ENCODE measurements at regions not wholly inside any gene's neighbourhood (a gene's known extent, or its start where the extent isn't known, plus 50 kb on each side); places are given as distances from the start of the nearest gene placed in this dataset.

GRCh38 chr1:60145771-60146170 lies 72.2 kb upstream of the C1orf87 start:
- 81% methylated on average over 1 of the region's 1 CpG for WGBS

More at GRCh38 chr1:60145771-60146170, 72.2 kb upstream of the C1orf87 start:
- TF ChIP-seq HNF4G (IDR thresholded peaks at IDR 0.05) (no peak), FOXA1 (IDR thresholded peaks at IDR 0.05) (no peak), TAF1 (conservative IDR thresholded peaks at IDR 0.05) (no peak), NR2F2 (IDR thresholded peaks at IDR 0.05) (no peak), RAD21 (IDR thresholded peaks at IDR 0.05) (no peak), REST (IDR thresholded peaks at IDR 0.05) (no peak), GABPA (IDR thresholded peaks at IDR 0.05 in 1 of 2, conservative IDR thresholded peaks at IDR 0.05 in 1 of 2) (no peak), SP1 (IDR thresholded peaks at IDR 0.05) (no peak), HNF4A (conservative IDR thresholded peaks at IDR 0.05) (no peak), YY1 (IDR thresholded peaks at IDR 0.05) (no peak), RXRA (IDR thresholded peaks at IDR 0.05) (no peak), EGR1 (IDR thresholded peaks at IDR 0.05; ENCODE audit: low read depth in 2 of 2) (no peak), ATF3 (IDR thresholded peaks at IDR 0.05) (no peak), JUND (IDR thresholded peaks at IDR 0.05) (no peak), FOXA2 (IDR thresholded peaks at IDR 0.05) (no peak), ZBTB33 (IDR thresholded peaks at IDR 0.05) (no peak)
- TF ChIP-seq, protein P1, sequence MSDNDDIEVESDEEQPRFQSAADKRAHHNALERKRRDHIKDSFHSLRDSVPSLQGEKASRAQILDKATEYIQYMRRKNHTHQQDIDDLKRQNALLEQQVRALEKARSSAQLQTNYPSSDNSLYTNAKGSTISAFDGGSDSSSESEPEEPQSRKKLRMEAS (IDR thresholded peaks at IDR 0.05): no peak
- TF ChIP-seq, protein P2, sequence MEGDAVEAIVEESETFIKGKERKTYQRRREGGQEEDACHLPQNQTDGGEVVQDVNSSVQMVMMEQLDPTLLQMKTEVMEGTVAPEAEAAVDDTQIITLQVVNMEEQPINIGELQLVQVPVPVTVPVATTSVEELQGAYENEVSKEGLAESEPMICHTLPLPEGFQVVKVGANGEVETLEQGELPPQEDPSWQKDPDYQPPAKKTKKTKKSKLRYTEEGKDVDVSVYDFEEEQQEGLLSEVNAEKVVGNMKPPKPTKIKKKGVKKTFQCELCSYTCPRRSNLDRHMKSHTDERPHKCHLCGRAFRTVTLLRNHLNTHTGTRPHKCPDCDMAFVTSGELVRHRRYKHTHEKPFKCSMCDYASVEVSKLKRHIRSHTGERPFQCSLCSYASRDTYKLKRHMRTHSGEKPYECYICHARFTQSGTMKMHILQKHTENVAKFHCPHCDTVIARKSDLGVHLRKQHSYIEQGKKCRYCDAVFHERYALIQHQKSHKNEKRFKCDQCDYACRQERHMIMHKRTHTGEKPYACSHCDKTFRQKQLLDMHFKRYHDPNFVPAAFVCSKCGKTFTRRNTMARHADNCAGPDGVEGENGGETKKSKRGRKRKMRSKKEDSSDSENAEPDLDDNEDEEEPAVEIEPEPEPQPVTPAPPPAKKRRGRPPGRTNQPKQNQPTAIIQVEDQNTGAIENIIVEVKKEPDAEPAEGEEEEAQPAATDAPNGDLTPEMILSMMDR (IDR thresholded peaks at IDR 0.05; ENCODE audit: low read depth, low read length, missing input control): no peak
- no peak overlapping the region for H3K4me3 ChIP-seq (ENCODE audit: low read depth in 1 of 3, low read length in 3 of 3)
- no peak for DNase-seq (ENCODE audit: low spot score)
- peaks cover 0 to 4% (median 0%) of the 10 kb centered on the region in 4 donors for H3K27me3 ChIP-seq (ENCODE audit: control insufficient read depth in 4 of 4, insufficient read depth in 4 of 4, low read length in 3 of 4)
- H3K36me3 ChIP-seq (ENCODE audit: control insufficient read depth in 4 of 4, insufficient read depth in 3 of 4, low read depth in 1 of 4, low read length in 3 of 4): no peaks in the 10 kb centered on the region
- H3K9me3 ChIP-seq (ENCODE audit: control insufficient read depth in 4 of 4, low read length in 3 of 4): no peaks in the 10 kb centered on the region
- H3K9ac ChIP-seq (ENCODE audit: low read depth in 1 of 2, low read length in 2 of 2): no peak overlapping the region
- H3K4me1 ChIP-seq (ENCODE audit: control insufficient read depth in 4 of 4, insufficient read depth in 4 of 4, low read length in 3 of 4): no peaks in the 10 kb centered on the region
- no peak overlapping the region for H3K27ac ChIP-seq (ENCODE audit: low read depth in 1 of 2, low read length in 2 of 2)
